Femur (tissue), 1 donor: ENCODE measurements at regions not wholly inside any gene's neighbourhood (a gene's known extent, or its start where the extent isn't known, plus 50 kb on each side); places are given as distances from the start of the nearest gene placed in this dataset.
"Not testable (repeated sequence)": the region's sequence is repeated elsewhere in the genome, so short reads cannot be mapped to it uniquely, and the experiment has no call there.

Experiments
- DNase-seq: peaks from one replicate; pipeline ENCODE4 v3.0.0-alpha.2; 2017

GRCh38 chr21:10100873-10101272, 420.5 kb upstream of the TPTE start:
- not testable (repeated sequence) for DNase-seq

GRCh38 chr21:10119342-10119741, 402.0 kb upstream of the TPTE start:
- peak; percentile 7 for DNase-seq

- peak; percentile 5 for DNase-seq
Measured at GRCh38 chr21:10119746-10120535, 401.4 kb upstream of the TPTE start.

- DNase-seq, result not testable (repeated sequence)
Measured at GRCh38 chr21:10120536-10120934, 400.8 kb upstream of the TPTE start.

- not testable (repeated sequence) for DNase-seq
Measured at GRCh38 chr21:10120965-10121550, 400.3 kb upstream of the TPTE start.

GRCh38 chr21:10121816-10122455, 399.4 kb upstream of the TPTE start:
- DNase-seq, result not testable (repeated sequence)

GRCh38 chr21:10122801-10123507, 398.4 kb upstream of the TPTE start:
- DNase-seq, result not testable (repeated sequence)

- DNase-seq, result not testable (repeated sequence)
Measured at GRCh38 chr21:10123508-10123885, 397.9 kb upstream of the TPTE start.

- DNase-seq, result not testable (repeated sequence)
Measured at GRCh38 chr21:10125616-10126015, 395.8 kb upstream of the TPTE start.

GRCh38 chr21:10134119-10134518, 387.3 kb upstream of the TPTE start:
- not testable (repeated sequence) for DNase-seq

- DNase-seq, result peak; percentile 1
Measured at GRCh38 chr21:10135879-10136278, 385.5 kb upstream of the TPTE start.

- DNase-seq, result not testable (repeated sequence)
Measured at GRCh38 chr21:10154178-10154577, 367.2 kb upstream of the TPTE start.
